Brain microvascular endothelial cell (primary cell): ENCODE measurements at regions not wholly inside any gene's neighbourhood (a gene's known extent, or its start where the extent isn't known, plus 50 kb on each side); places are given as distances from the start of the nearest gene placed in this dataset.
"Not testable (repeated sequence)": the region's sequence is repeated elsewhere in the genome, so short reads cannot be mapped to it uniquely, and the experiment has no call there.

Experiments used
- DNase-seq: peaks from one replicate; pipeline ENCODE4 v3.0.0-alpha.2; 2020
- H3K27ac ChIP-seq: fragments of 250-450 bp; sonication (Bioruptor Pico); 2 replicates; pipeline ENCODE4 v1.5.1; 2020; ENCODE audit warnings: mild to moderate bottlenecking, moderate library complexity
- H3K27me3 ChIP-seq: fragments of 250-450 bp; sonication (Bioruptor Pico); replicated peaks from 2 replicates; pipeline ENCODE4 v1.5.1; 2020; ENCODE audit warnings: mild to moderate bottlenecking
- H3K36me3 ChIP-seq: fragments of 250-450 bp; sonication (Bioruptor Pico); replicated peaks from 2 replicates; pipeline ENCODE4 v1.5.1; 2020; ENCODE audit warnings: mild to moderate bottlenecking
- H3K4me3 ChIP-seq: 2 replicates; pipeline ENCODE4 v1.5.1; 2011; ENCODE audit warnings: low read depth, mild to moderate bottlenecking, control low read depth, low read length, moderate library complexity
- CTCF ChIP-seq: IDR thresholded peaks from 2 replicates; pipeline ENCODE4 v1.5.1; 2011; ENCODE audit warnings: low read depth, mild to moderate bottlenecking, moderate library complexity, low read length, control low read depth, inconsistent platforms; ENCODE audit errors: missing control alignments
- in situ Hi-C: cut with HindIII; loops from 2 replicates; pipeline ENCODE4 v1.10.0; 2017; ENCODE audit warnings: low sequenced_read_pairs, low pct_ligation_motif_present

- Histone ChIP-seq H3K27me3 (no peaks in the 10 kb centered on the region), H3K4me3 (no peak overlapping the region), H3K27ac (no peak overlapping the region), H3K36me3 (no peaks in the 10 kb centered on the region)
- in situ Hi-C loops: no loop called here
- TF ChIP-seq CTCF: no peak
- DNase-seq: no peak
Observed at GRCh38 chr5:58314356-58315210, 145.3 kb downstream of the PLK2 start.

- no peak for TF ChIP-seq CTCF
- Histone ChIP-seq H3K27ac (no peak overlapping the region), H3K4me3 (no peak overlapping the region), H3K36me3 (no peaks in the 10 kb centered on the region), H3K27me3 (no peaks in the 10 kb centered on the region)
- DNase-seq: no peak
- in situ Hi-C loops: no loop called here
Observed at GRCh38 chr5:58312299-58312698, 147.6 kb downstream of the PLK2 start.

GRCh38 chr5:58311526-58311925 lies 148.4 kb downstream of the PLK2 start:
- no peak for DNase-seq
- Histone ChIP-seq H3K36me3 (no peaks in the 10 kb centered on the region), H3K4me3 (no peak overlapping the region), H3K27ac (no peak overlapping the region), H3K27me3 (no peaks in the 10 kb centered on the region)
- TF ChIP-seq CTCF: no peak
- in situ Hi-C loops: no loop called here

GRCh38 chr5:58308384-58308783 lies 151.5 kb downstream of the PLK2 start:
- H3K27ac ChIP-seq, DNase-seq, in situ Hi-C loops, H3K27me3 ChIP-seq, H3K36me3 ChIP-seq, H3K4me3 ChIP-seq: not testable (repeated sequence)

DNA sequence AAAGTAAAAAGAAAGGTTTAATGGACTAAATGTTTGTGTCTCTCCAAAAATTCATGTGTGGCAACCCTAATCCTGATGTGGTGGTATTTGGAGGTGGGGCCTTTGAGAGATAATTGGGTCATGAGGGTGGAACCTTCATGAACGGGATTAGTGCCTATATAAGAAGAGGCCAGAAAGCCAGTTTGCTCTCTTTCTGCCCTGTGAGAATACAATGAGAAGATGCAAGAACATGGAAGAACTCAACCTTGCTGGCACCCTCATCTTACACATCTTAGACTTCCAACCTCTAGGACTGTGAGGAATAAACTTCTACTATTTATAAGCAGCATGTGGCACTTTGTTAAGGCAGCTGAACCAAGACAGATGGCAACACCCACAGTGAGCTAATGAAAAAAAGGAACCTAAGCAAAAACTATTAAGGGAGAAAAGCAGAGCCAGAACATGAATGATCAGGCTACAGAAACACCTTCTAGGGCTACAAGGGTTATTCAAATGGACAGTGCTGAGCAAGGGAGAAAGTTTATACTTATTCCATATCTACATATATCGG lies 159.5 kb downstream of the PLK2 start:
- in situ Hi-C loops: no loop called here
- DNase-seq: no peak
- H3K36me3 ChIP-seq: no peaks in the 10 kb centered on the region
- no peak for TF ChIP-seq CTCF
- no peak overlapping the region for H3K27ac ChIP-seq
- H3K27me3 ChIP-seq: no peaks in the 10 kb centered on the region
- no peak overlapping the region for H3K4me3 ChIP-seq

- Histone ChIP-seq H3K27ac (no peak overlapping the region), H3K4me3 (no peak overlapping the region), H3K27me3 (no peaks in the 10 kb centered on the region), H3K36me3 (no peaks in the 10 kb centered on the region)
- no peak for TF ChIP-seq CTCF
- no peak for DNase-seq
- in situ Hi-C loops: no loop called here
Observed at GRCh38 chr5:58299256-58299655, 160.6 kb downstream of the PLK2 start.
